ENCODE measurements at regions not wholly inside any gene's neighbourhood (a gene's known extent, or its start where the extent isn't known, plus 50 kb on each side); places are given as distances from the start of the nearest gene placed in this dataset. TPM values are rescaled to one million over a fixed set of nuclear protein-coding genes. Genes with fewer than 3 reads are reported as not detected.

DNA sequence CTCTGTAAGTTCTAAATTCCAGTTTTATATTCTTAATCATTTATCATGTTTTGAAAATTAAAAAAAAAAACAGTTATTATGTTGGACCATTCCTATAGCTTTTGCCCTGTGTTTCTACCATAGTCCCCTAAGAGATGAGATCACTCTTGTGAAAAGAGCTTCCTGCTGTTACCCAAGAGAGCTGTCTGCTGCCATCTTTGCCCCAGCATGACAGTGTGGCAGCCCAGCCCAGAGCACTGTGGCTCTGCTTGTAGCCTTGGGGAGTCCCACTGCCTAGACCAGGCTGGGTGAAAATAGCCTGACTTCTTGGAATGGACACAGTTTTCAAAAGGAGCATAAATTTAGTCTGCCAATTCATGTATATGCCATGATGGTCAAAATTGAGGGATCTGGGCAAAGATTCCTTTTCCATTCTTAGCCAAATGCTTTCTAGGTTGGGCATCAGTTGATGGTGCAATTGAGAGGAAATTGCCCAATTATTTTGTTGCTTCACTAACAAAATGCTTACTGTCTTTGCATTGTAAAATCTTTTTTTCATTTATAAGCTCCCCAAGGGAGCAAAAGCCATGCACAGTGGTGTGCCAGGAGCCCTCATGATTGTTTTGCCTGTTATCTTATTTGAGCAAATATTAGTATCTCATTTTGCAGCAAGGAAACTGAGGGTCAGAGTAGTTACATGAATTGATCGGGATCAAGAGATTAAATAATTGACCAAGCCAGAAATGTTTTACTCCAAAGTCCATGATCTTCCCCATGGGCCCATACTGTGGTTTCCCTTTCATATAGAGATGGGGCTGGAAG, 72.8 kb downstream of the ETS2 start:
- H3K4me1 ChIP-seq (ENCODE audit: control insufficient read depth in 5 of 5, insufficient read depth in 5 of 5, low read length in 5 of 5) = peaks cover 0 to 2% (median 0%) of the 10 kb centered on the region in 5 donors
- DNase-seq (no peak), ATAC-seq (ENCODE audit: insufficient read depth, low FRiP score) (no peak)
- no peak overlapping the region for H3K9ac ChIP-seq (ENCODE audit: insufficient read depth in 1 of 2, low read length in 2 of 2)
- H3K4me3 ChIP-seq = no peak overlapping the region
- H3K9me3 ChIP-seq (ENCODE audit: control insufficient read depth in 4 of 4, insufficient read depth in 3 of 4, low read length in 3 of 4) = peaks cover 0 to 5% (median 3%) of the 10 kb centered on the region in 4 donors
- TF ChIP-seq, protein P1, sequence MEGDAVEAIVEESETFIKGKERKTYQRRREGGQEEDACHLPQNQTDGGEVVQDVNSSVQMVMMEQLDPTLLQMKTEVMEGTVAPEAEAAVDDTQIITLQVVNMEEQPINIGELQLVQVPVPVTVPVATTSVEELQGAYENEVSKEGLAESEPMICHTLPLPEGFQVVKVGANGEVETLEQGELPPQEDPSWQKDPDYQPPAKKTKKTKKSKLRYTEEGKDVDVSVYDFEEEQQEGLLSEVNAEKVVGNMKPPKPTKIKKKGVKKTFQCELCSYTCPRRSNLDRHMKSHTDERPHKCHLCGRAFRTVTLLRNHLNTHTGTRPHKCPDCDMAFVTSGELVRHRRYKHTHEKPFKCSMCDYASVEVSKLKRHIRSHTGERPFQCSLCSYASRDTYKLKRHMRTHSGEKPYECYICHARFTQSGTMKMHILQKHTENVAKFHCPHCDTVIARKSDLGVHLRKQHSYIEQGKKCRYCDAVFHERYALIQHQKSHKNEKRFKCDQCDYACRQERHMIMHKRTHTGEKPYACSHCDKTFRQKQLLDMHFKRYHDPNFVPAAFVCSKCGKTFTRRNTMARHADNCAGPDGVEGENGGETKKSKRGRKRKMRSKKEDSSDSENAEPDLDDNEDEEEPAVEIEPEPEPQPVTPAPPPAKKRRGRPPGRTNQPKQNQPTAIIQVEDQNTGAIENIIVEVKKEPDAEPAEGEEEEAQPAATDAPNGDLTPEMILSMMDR (IDR thresholded peaks at IDR 0.05; ENCODE audit: control extremely low read depth, extremely low read depth) = no peak
- H3K27ac ChIP-seq (ENCODE audit: low read depth in 1 of 2, low read length in 1 of 2) = no peak overlapping the region
- H3K27me3 ChIP-seq (ENCODE audit: control insufficient read depth in 3 of 3, insufficient read depth in 3 of 3, low read length in 2 of 3) = no peaks in the 10 kb centered on the region
- WGBS, 2 donors = 95 to 97% methylated on average over 1 of the region's 1 CpG
- H3K36me3 ChIP-seq (ENCODE audit: control insufficient read depth in 4 of 4, insufficient read depth in 4 of 4, low read length in 4 of 4) = no peaks in the 10 kb centered on the region

DNA sequence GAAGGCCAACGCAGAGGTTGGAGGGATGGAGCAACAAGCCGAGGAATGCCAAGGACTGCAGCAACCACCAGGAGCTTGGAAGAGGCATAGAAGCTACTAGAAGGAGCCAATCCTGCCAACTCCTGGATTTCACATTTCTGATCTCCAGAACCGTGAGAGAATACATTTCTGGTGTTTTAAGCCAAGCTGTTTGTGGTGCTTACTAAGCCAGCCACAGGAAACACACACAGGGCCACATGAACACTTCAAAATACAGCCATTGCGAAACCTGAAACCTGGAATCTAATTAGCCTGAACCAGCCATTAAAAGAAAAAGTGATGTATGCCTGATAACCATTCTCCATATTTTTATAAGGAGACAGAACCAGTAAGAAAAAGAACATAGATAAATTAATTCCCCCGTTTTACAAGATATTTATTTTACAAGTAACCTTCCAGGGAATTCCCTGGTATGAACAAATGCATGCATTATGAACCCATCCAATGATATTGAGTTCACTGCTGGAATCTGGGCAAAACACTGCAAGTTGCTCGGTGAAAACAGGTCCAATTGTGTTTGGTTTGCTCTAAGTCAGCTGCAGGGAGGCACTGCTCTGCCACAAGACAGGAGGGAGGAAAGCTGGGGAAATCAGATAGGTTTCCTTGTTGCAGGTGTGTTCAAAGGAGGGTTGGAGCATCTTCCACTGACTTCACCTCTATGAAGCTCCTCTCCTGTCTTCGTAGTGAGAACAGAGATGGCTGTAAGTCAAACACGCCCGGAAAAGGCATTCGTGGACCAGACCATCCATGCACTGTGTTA, 70.2 kb downstream of the ETS2 start:
- WGBS, 2 donors = 75 to 83% methylated on average over 10 of the region's 10 CpGs
- H3K36me3 ChIP-seq (ENCODE audit: control insufficient read depth in 4 of 4, insufficient read depth in 4 of 4, low read length in 4 of 4) = no peaks in the 10 kb centered on the region
- H3K27ac ChIP-seq (ENCODE audit: low read depth in 1 of 2, low read length in 1 of 2) = no peak overlapping the region
- ATAC-seq (ENCODE audit: insufficient read depth, low FRiP score) = no peak
- TF ChIP-seq, protein P1 (IDR thresholded peaks at IDR 0.05; ENCODE audit: control extremely low read depth, extremely low read depth) = no peak
- DNase-seq = no peak
- no peak overlapping the region for H3K4me3 ChIP-seq
- peaks cover 0 to 2% (median 0%) of the 10 kb centered on the region in 5 donors for H3K4me1 ChIP-seq (ENCODE audit: control insufficient read depth in 5 of 5, insufficient read depth in 5 of 5, low read length in 5 of 5)
- H3K27me3 ChIP-seq (ENCODE audit: control insufficient read depth in 3 of 3, insufficient read depth in 3 of 3, low read length in 2 of 3) = no peaks in the 10 kb centered on the region
- peaks cover 0 to 5% (median 0%) of the 10 kb centered on the region in 4 donors for H3K9me3 ChIP-seq (ENCODE audit: control insufficient read depth in 4 of 4, insufficient read depth in 3 of 4, low read length in 3 of 4)
- H3K9ac ChIP-seq (ENCODE audit: insufficient read depth in 1 of 2, low read length in 2 of 2) = no peak overlapping the region

Small RNAs in the stretch of these regions (small RNA-seq; reads per million reads assigned to genes)
- not detected for gene RF00091 (ENCODE audit: low replicate concordance)

Measured in lung (tissue), 12 donors.